ENCODE measurements at regions not wholly inside any gene's neighbourhood (a gene's known extent, or its start where the extent isn't known, plus 50 kb on each side); places are given as distances from the start of the nearest gene placed in this dataset.

DNA sequence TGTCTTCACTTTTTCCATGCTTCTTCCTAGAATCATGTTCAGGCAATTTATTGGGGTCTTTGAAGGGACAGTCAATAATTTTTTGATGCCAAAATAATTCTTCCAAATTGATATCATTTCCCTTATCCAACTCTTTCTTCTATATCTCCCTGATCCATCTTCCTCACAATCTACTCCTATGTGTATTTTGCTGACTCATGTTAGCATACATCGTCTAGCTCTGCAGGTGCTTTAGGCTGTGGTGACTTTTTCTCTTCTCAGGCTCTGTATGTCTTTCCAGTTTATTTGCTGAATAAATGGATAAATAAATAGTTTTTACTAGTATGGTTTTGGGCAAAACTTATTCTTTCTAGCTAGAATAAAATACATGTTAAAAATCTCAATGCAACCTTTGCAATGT, 1650.9 kb upstream of the TMEFF2 start:
- Histone ChIP-seq H3K79me2 (ENCODE audit: insufficient read depth, low read depth, low read length) (no peaks in the 10 kb centered on the region), H3K27ac (ENCODE audit: low read depth, low read length, poor library complexity, severe bottlenecking) (no peak overlapping the region), H3K4me1 (ENCODE audit: insufficient read depth, low read length, poor library complexity, severe bottlenecking) (no peaks in the 10 kb centered on the region), H4K20me1 (ENCODE audit: insufficient read depth, low read length) (no peaks in the 10 kb centered on the region), H3K9me3 (ENCODE audit: low read length) (no peaks in the 10 kb centered on the region), H2AFZ (ENCODE audit: low read length) (no peak overlapping the region), H3K4me2 (ENCODE audit: low read length) (no peak overlapping the region), H3K36me3 (ENCODE audit: insufficient read depth, low read length) (no peaks in the 10 kb centered on the region), H3K4me3 (ENCODE audit: low read depth, low read length, poor library complexity, severe bottlenecking) (no peak overlapping the region), H3K9me2 (ENCODE audit: insufficient read depth, low read length) (no peaks in the 10 kb centered on the region)
- no peak for TF ChIP-seq EZH2phosphoT487 (IDR thresholded peaks at IDR 0.05; ENCODE audit: borderline replicate concordance, low read depth, low read length)
- TF ChIP-seq, protein P1, sequence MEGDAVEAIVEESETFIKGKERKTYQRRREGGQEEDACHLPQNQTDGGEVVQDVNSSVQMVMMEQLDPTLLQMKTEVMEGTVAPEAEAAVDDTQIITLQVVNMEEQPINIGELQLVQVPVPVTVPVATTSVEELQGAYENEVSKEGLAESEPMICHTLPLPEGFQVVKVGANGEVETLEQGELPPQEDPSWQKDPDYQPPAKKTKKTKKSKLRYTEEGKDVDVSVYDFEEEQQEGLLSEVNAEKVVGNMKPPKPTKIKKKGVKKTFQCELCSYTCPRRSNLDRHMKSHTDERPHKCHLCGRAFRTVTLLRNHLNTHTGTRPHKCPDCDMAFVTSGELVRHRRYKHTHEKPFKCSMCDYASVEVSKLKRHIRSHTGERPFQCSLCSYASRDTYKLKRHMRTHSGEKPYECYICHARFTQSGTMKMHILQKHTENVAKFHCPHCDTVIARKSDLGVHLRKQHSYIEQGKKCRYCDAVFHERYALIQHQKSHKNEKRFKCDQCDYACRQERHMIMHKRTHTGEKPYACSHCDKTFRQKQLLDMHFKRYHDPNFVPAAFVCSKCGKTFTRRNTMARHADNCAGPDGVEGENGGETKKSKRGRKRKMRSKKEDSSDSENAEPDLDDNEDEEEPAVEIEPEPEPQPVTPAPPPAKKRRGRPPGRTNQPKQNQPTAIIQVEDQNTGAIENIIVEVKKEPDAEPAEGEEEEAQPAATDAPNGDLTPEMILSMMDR (conservative IDR thresholded peaks at IDR 0.05; ENCODE audit: low read length): no peak
- ChIA-PET POLR2A (no interaction called here), CTCF (ENCODE audit: unreplicated experiment) (no interaction called here)
- no TSS peak for BruUV-seq (replicated peaks)
- DNase-seq (ENCODE audit: low spot score): no peak
- intact Hi-C loops (cut with micrococcal nuclease; ENCODE audit: unreplicated experiment): loop anchor here (2.0 kb wide), 1 partner anchor 29 kb away; no protein-coding TSS in a partner anchor

DNA sequence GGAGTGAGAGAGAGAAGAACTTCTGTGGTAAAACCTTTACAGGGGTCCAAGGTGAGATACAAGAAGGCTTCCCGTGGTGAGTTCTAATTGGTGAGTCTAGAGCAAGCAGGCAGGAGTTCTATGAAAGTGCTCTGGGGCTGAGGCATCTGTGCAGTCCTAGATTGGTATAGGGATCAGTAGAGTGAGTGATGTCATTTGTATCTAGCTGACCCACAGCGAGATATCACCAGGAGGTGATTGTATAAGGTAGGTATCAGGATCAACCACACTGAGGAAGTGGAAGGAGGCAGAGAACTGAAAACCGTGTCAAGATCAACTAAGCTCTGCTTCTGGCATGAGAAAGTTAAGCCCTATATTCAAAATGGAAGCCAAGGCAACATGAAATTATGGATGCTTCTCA, 1648.9 kb upstream of the TMEFF2 start:
- H3K4me2 ChIP-seq (ENCODE audit: low read length): no peak overlapping the region
- no peaks in the 10 kb centered on the region for H4K20me1 ChIP-seq (ENCODE audit: insufficient read depth, low read length)
- H3K4me1 ChIP-seq (ENCODE audit: insufficient read depth, low read length, poor library complexity, severe bottlenecking): no peaks in the 10 kb centered on the region

More for the DNA sequence above, 1648.9 kb upstream of the TMEFF2 start:
- TF ChIP-seq, protein P1 (conservative IDR thresholded peaks at IDR 0.05; ENCODE audit: low read length): no peak
- TF ChIP-seq EZH2phosphoT487 (IDR thresholded peaks at IDR 0.05; ENCODE audit: borderline replicate concordance, low read depth, low read length): no peak
- no peaks in the 10 kb centered on the region for H3K9me3 ChIP-seq (ENCODE audit: low read length)
- intact Hi-C loops (cut with micrococcal nuclease; ENCODE audit: unreplicated experiment): loop anchor here (2.0 kb wide), 1 partner anchor 31 kb away; no protein-coding TSS in a partner anchor
- no peaks in the 10 kb centered on the region for H3K9me2 ChIP-seq (ENCODE audit: insufficient read depth, low read length)
- no peak overlapping the region for H2AFZ ChIP-seq (ENCODE audit: low read length)
- no peak overlapping the region for H3K4me3 ChIP-seq (ENCODE audit: low read depth, low read length, poor library complexity, severe bottlenecking)
- no peak for DNase-seq (ENCODE audit: low spot score)
- H3K27ac ChIP-seq (ENCODE audit: low read depth, low read length, poor library complexity, severe bottlenecking): no peak overlapping the region
- no peaks in the 10 kb centered on the region for H3K79me2 ChIP-seq (ENCODE audit: insufficient read depth, low read depth, low read length)
- ChIA-PET POLR2A (no interaction called here), CTCF (ENCODE audit: unreplicated experiment) (no interaction called here)
- no TSS peak for BruUV-seq (replicated peaks)
- H3K36me3 ChIP-seq (ENCODE audit: insufficient read depth, low read length): no peaks in the 10 kb centered on the region
